ENCODE measurements at regions not wholly inside any gene's neighbourhood (a gene's known extent, or its start where the extent isn't known, plus 50 kb on each side); places are given as distances from the start of the nearest gene placed in this dataset.

DNA sequence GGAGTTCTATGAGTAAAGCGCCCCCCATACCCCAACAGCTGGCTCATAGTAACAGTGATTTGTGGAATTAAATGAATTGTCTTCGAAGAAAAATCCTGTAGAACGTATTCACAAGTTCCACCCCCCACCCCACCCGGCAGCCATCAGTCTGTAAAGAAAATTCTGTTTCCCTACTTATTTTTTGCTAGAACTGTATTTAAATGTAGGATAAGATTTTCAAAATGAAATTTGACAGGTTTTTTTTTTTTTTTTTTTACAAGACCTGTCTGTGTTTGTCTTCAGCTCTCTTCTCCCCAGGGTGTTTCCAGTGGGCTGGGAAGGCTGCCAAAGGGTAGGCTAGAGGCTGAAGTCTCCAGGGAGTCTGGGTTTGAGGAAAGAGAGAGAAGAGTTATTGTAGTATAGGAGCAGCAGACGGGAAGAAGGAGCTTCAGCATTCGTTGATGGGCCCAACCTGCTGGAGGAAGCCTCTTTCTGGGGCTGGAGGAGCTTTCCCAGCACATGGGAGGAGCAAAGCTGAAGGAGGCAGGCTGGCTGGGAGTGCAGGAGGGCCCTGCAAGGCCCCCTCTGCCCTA lies 130.6 kb upstream of the SEMA6D start:
- H3K27me3 Mint-ChIP-seq, result no peaks in the 10 kb centered on the region
- no peaks in the 10 kb centered on the region for H3K4me1 Mint-ChIP-seq (ENCODE audit: low read depth)
- intact Hi-C loops (cut with micrococcal nuclease), result no loop called here

DNA sequence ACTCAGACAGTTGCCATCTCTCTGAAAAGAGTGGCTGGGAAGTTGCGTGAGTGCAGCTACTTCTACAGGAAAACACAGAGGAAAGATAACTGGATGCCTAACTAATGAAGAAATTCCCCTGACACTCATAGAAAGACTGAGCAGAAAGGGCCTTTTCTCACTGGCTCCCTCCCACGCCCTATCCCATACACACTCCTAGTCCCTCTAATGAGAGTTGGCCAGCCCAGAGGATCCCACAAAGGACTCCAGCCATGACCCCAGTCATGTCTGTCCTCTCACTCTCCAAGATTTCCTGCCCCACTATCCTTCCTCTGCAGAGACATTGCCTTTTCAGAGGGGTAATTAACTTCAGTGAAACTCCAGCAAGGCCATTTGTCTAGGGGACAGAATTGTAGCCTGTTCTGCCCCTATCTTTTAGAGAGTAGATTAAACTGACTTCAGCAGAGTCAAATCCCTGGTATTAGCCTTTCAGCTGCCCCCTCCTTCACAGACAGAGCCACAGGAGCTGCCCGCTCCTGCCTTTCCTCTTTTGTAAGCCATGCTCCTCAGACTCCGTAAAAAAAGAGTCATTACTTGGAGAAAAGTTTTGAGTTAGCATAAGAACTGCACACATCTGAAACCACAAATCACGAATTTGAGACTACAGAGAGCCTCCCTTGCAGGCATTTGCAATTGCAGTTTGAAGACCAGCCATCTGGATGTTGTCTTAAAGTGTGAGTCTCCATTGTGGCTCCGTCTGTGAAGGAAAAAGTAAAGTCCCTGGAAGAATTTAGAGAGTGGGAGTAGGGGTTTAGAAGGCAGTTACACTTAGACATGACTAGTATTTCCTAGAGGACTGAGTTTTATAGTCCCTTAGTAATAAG lies 129.1 kb upstream of the SEMA6D start:
- intact Hi-C loops (cut with micrococcal nuclease), result no loop called here
- H3K9me3 Mint-ChIP-seq, result no peaks in the 10 kb centered on the region
- no peak overlapping the region for H3K4me3 Mint-ChIP-seq
- no peaks in the 10 kb centered on the region for H3K4me1 Mint-ChIP-seq (ENCODE audit: low read depth)
- no peaks in the 10 kb centered on the region for H3K27me3 Mint-ChIP-seq
- no peaks in the 10 kb centered on the region for H3K36me3 Mint-ChIP-seq (ENCODE audit: low read depth)
- H3K27ac Mint-ChIP-seq, result no peak overlapping the region

More for the DNA sequence above, 130.6 kb upstream of the SEMA6D start:
- Mint-ChIP-seq H3K9me3 (no peaks in the 10 kb centered on the region), H3K36me3 (ENCODE audit: low read depth) (no peaks in the 10 kb centered on the region), H3K27ac (no peak overlapping the region), H3K4me3 (no peak overlapping the region)

DNA sequence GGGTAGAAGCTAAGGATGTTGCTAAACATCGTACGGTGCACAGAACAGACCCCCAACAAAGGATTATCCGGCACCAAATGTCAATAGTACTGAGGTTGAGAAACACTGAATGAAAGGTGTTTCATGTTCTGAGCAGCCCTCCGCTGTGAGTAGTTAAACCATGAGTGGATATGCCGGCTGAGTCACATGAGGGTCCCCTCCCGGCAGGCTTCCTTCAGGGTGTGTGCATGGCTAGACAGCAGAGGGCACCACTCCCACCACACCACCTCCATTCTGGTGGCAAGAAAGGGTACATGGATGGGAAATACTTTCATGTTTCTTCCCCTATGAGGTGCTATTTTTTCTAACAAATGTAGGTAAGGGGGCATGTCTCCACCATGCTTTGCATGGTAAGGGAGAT lies 128.3 kb upstream of the SEMA6D start:
- H3K9me3 Mint-ChIP-seq, result no peaks in the 10 kb centered on the region
- intact Hi-C loops (cut with micrococcal nuclease), result no loop called here
- H3K27ac Mint-ChIP-seq, result no peak overlapping the region
- no peaks in the 10 kb centered on the region for H3K27me3 Mint-ChIP-seq
- H3K4me3 Mint-ChIP-seq, result no peak overlapping the region
- no peaks in the 10 kb centered on the region for H3K36me3 Mint-ChIP-seq (ENCODE audit: low read depth)
- no peaks in the 10 kb centered on the region for H3K4me1 Mint-ChIP-seq (ENCODE audit: low read depth)

DNA sequence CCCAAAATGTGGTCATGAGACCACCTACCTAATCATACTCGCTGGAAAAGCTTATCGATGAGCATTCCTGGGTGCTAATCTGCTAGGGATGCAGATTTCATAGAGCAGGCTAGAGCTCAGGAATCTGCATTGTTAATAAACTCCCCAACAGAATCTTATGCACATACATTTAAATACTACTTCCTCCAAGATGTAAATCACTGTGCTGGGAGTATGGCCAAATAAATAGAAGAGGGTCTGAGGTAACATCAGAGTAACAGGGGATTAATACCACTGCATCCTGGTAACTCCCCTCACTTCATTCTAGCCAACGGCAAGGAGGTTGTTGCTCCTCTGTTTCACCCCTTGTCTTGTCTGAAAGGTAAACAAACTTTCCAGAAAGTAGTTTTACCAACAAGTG lies 118.3 kb upstream of the SEMA6D start:
- intact Hi-C loops (cut with micrococcal nuclease), result no loop called here
- H3K4me3 Mint-ChIP-seq, result no peak overlapping the region
- H3K36me3 Mint-ChIP-seq (ENCODE audit: low read depth), result no peaks in the 10 kb centered on the region
- H3K9me3 Mint-ChIP-seq, result no peaks in the 10 kb centered on the region
- H3K27me3 Mint-ChIP-seq, result no peaks in the 10 kb centered on the region
- no peaks in the 10 kb centered on the region for H3K4me1 Mint-ChIP-seq (ENCODE audit: low read depth)
- no peak overlapping the region for H3K27ac Mint-ChIP-seq

DNA sequence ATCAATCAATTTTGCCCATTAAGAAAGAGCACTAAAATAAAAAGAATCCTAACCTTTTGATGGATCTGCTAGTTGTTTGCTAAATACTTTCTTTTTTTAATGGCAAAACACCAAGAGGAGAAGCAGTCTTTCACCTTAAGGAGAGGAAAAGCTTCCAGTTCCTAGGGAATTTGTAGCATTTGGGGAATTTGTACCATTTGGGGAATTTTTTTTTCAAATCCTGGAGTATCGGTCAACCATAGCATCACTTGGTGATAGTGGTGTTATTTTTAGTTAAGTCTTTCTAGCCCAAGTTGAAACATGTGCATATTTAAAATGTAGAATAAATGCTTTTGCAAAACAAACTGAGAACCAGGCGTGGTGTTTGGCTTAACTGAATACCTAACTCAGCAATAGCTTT lies 117.5 kb upstream of the SEMA6D start:
- intact Hi-C loops (cut with micrococcal nuclease), result no loop called here
- no peak overlapping the region for H3K4me3 Mint-ChIP-seq
- no peaks in the 10 kb centered on the region for H3K9me3 Mint-ChIP-seq
- H3K27ac Mint-ChIP-seq, result no peak overlapping the region
- no peaks in the 10 kb centered on the region for H3K36me3 Mint-ChIP-seq (ENCODE audit: low read depth)
- no peaks in the 10 kb centered on the region for H3K27me3 Mint-ChIP-seq
- H3K4me1 Mint-ChIP-seq (ENCODE audit: low read depth), result no peaks in the 10 kb centered on the region

DNA sequence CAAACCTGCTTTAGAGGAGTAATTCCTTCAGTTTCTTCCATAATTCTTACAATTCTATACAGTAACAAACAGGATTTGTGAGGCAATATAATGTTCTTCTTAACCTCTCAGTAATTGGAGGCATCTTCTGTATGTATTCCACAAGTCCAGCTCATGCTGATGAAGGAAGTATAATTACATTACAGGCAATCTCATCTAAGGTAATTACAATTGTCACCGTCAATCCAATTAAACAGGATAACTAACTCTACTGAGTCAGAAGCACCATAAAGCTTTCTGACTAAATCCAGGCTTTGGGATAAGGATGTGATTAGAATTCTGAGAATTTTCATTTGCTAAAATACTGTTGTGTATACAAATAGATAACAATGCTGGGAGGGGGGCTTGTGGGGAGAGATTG lies 115.2 kb upstream of the SEMA6D start:
- H3K36me3 Mint-ChIP-seq (ENCODE audit: low read depth), result no peaks in the 10 kb centered on the region
- H3K4me3 Mint-ChIP-seq, result no peak overlapping the region
- intact Hi-C loops (cut with micrococcal nuclease), result no loop called here
- no peaks in the 10 kb centered on the region for H3K9me3 Mint-ChIP-seq
- H3K27me3 Mint-ChIP-seq, result peaks cover 2% of the 10 kb centered on the region
- no peak overlapping the region for H3K27ac Mint-ChIP-seq
- H3K4me1 Mint-ChIP-seq (ENCODE audit: low read depth), result no peaks in the 10 kb centered on the region

DNA sequence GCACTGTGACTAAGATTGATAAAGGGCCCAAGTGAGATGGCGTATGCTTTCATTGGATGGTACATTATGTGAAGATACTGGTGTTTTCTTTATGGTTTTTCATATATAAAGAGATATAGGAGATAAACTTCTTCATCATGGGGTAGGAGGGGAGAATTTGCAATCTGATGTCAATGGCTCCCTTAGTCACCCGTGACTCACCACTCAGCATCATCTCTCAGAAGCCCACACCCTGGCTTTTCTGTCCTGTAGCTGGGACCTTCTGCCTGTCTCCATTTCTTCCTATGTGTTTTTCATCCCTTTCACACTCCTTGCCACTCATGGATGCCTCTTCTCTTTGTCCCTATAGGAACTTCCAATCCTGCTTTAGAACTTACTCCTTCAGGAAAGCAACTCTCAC lies 114.3 kb upstream of the SEMA6D start:
- intact Hi-C loops (cut with micrococcal nuclease), result no loop called here
- Mint-ChIP-seq H3K27me3 (peaks cover 2% of the 10 kb centered on the region), H3K4me1 (ENCODE audit: low read depth) (no peaks in the 10 kb centered on the region), H3K4me3 (no peak overlapping the region), H3K36me3 (ENCODE audit: low read depth) (no peaks in the 10 kb centered on the region), H3K9me3 (no peaks in the 10 kb centered on the region), H3K27ac (no peak overlapping the region)

DNA sequence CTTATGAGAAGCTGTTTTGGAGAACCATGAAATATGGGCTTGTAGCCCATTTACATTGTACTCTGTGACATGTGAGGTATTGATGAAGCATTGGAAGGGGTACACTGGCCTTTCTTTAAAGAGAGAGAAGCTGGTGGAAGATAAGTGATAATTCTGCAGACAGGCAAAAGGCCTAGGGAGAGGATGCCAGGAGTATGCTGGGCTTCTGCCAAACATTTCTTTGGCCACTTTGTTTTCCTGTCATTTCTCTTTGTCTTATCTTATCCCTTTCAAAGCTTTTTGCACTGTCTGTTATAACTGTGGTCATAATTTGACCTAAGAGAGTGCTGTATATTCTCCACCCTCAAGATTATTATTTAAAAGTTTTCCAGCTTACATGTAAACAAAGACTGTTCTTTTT lies 109.6 kb upstream of the SEMA6D start:
- Mint-ChIP-seq H3K27ac (no peak overlapping the region), H3K9me3 (no peaks in the 10 kb centered on the region), H3K27me3 (peaks cover 6% of the 10 kb centered on the region), H3K36me3 (ENCODE audit: low read depth) (no peaks in the 10 kb centered on the region), H3K4me3 (no peak overlapping the region), H3K4me1 (ENCODE audit: low read depth) (no peaks in the 10 kb centered on the region)
- intact Hi-C loops (cut with micrococcal nuclease), result no loop called here

- Mint-ChIP-seq H3K36me3 (ENCODE audit: low read depth) (no peaks in the 10 kb centered on the region), H3K4me1 (ENCODE audit: low read depth) (no peaks in the 10 kb centered on the region), H3K9me3 (no peaks in the 10 kb centered on the region), H3K27me3 (peaks cover 6% of the 10 kb centered on the region), H3K4me3 (no peak overlapping the region), H3K27ac (no peak overlapping the region)
- intact Hi-C loops (cut with micrococcal nuclease), result no loop called here
These were observed 107.6 kb upstream of the SEMA6D start for GRCh38 chr15:47609693-47610092.

- Mint-ChIP-seq H3K36me3 (ENCODE audit: low read depth) (no peaks in the 10 kb centered on the region), H3K4me3 (no peak overlapping the region), H3K27ac (no peak overlapping the region), H3K9me3 (no peaks in the 10 kb centered on the region), H3K4me1 (ENCODE audit: low read depth) (no peaks in the 10 kb centered on the region), H3K27me3 (peaks cover 4% of the 10 kb centered on the region)
- intact Hi-C loops (cut with micrococcal nuclease), result no loop called here
These were observed 106.6 kb upstream of the SEMA6D start for GRCh38 chr15:47610736-47611135.

DNA sequence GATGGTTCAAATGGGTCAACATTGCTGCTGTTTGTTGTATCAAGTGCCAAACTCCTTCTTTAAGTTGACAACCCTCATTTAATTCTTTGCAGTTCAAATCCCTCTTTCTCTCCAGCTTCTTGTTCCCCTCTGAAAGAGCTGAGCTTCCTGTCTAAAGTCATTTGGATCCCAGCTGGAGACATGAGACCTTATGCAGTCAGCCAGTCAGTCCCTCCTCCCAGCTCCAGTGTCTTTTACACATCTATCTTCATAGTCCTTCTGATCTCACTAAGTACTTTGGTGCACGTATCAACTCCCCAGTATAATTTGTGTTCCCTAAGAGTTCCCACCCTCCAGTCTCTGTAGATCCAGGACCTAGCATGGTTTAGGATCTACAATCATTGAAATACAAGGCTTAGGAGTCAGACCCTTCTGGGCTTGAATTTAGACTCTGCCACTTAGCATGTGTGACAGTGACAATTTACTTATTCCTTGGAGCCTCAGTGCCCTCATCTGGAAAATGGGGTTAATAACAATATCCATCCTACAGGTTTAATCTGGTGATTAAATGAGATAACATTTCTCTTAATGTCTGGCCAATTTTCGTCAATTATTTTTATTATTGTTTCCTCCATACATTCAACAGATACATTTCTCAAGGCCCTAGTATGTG lies 102.8 kb upstream of the SEMA6D start:
- Mint-ChIP-seq H3K27me3 (peaks cover 4% of the 10 kb centered on the region), H3K36me3 (ENCODE audit: low read depth) (no peaks in the 10 kb centered on the region)
- intact Hi-C loops (cut with micrococcal nuclease), result no loop called here

GRCh38 chr15:47616876-47617275 lies 100.4 kb upstream of the SEMA6D start:
- Mint-ChIP-seq H3K9me3 (no peaks in the 10 kb centered on the region), H3K27me3 (peaks cover 2% of the 10 kb centered on the region), H3K4me3 (no peak overlapping the region), H3K27ac (no peak overlapping the region), H3K4me1 (ENCODE audit: low read depth) (no peaks in the 10 kb centered on the region), H3K36me3 (ENCODE audit: low read depth) (no peaks in the 10 kb centered on the region)
- intact Hi-C loops (cut with micrococcal nuclease), result no loop called here

More for the DNA sequence above, 102.8 kb upstream of the SEMA6D start:
- no peaks in the 10 kb centered on the region for H3K4me1 Mint-ChIP-seq (ENCODE audit: low read depth)
- no peak overlapping the region for H3K4me3 Mint-ChIP-seq
- H3K27ac Mint-ChIP-seq, result no peak overlapping the region
- H3K9me3 Mint-ChIP-seq, result no peaks in the 10 kb centered on the region

DNA sequence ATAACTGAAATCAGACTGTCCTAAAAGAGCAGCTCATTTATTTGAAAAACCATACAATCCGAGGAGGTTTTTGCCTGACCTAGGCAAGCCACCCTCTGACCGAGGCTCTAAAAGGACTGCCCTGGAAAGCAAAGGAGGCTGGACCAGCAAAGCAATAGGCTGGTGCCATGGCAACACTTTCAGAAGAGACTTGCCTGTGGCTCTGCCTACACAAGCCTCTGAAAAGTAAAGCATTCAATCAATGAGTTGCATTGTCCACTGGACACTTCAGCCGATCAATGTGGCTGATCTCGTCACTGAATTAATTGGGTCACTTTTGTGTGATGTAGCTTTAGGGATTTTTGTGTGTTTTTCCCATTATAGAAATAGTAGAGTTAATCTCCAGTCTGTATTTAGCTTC lies 99.1 kb upstream of the SEMA6D start:
- no peaks in the 10 kb centered on the region for H3K9me3 Mint-ChIP-seq
- H3K4me1 Mint-ChIP-seq (ENCODE audit: low read depth), result no peaks in the 10 kb centered on the region
- H3K27ac Mint-ChIP-seq, result no peak overlapping the region
- peaks cover 2% of the 10 kb centered on the region for H3K27me3 Mint-ChIP-seq
- no peak overlapping the region for H3K4me3 Mint-ChIP-seq
- H3K36me3 Mint-ChIP-seq (ENCODE audit: low read depth), result no peaks in the 10 kb centered on the region
- intact Hi-C loops (cut with micrococcal nuclease), result no loop called here

DNA sequence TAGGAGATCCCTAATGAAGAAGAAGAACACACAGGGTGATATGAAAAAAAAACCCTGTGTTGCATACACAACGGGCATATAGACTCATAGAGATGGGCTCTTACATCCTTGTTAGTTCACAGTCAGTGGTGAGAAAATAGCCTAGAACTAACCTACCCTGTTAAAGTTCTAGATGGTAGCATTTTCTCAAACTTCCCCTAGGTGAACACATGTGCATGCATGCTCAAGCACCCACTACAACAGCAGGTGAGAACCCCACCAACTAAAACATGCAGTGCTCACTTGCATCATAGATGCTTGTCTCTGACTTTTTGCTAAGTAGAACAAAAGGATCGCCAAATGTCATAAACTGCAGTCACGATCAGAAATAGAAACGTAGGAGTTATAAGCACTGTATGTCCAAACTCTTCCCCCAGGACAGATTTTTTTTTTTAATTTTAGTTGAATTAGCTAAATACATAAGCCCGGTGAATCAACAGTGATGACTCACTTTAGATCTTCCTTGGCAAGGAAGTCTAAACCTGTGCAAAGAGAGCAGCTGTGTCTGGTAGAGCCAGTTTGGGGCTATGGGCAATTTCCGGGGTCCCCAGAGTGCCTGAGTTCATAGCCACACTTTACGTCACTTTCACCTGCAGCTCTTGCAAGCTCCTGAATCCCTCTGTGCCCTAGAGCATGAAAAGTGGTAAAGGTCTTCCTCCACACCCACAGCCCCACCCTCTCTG lies 96.2 kb upstream of the SEMA6D start:
- no peaks in the 10 kb centered on the region for H3K9me3 Mint-ChIP-seq
- H3K4me3 Mint-ChIP-seq, result no peak overlapping the region
- no peaks in the 10 kb centered on the region for H3K4me1 Mint-ChIP-seq (ENCODE audit: low read depth)
- intact Hi-C loops (cut with micrococcal nuclease), result no loop called here
- no peaks in the 10 kb centered on the region for H3K36me3 Mint-ChIP-seq (ENCODE audit: low read depth)
- no peak overlapping the region for H3K27ac Mint-ChIP-seq
- H3K27me3 Mint-ChIP-seq, result peaks cover 2% of the 10 kb centered on the region
